ENCODE measurements at regions not wholly inside any gene's neighbourhood (a gene's known extent, or its start where the extent isn't known, plus 50 kb on each side); places are given as distances from the start of the nearest gene placed in this dataset.
"Not testable (repeated sequence)": the region's sequence is repeated elsewhere in the genome, so short reads cannot be mapped to it uniquely, and the experiment has no call there.

GRCh38 chr11:112534208-112534607 lies 273.5 kb upstream of the PLET1 start:
- H3K27me3 ChIP-seq (ENCODE audit: control insufficient read depth, insufficient read depth, low read length), result no peaks in the 10 kb centered on the region
- DNase-seq (ENCODE audit: low read depth), result no peak
- H3K4me3 ChIP-seq (ENCODE audit: low read depth, low read length), result no peak overlapping the region
- FAIRE-seq, result no peak
- no peaks in the 10 kb centered on the region for H3K36me3 ChIP-seq (ENCODE audit: control insufficient read depth, insufficient read depth, low read length)
- no peak for TF ChIP-seq CTCF (IDR thresholded peaks at IDR 0.05; ENCODE audit: insufficient read depth, low read length, severe bottlenecking)

GRCh38 chr11:112537026-112537425 lies 276.4 kb upstream of the PLET1 start:
- Histone ChIP-seq H3K27me3 (ENCODE audit: control insufficient read depth, insufficient read depth, low read length) (no peaks in the 10 kb centered on the region), H3K4me3 (ENCODE audit: low read depth, low read length) (no peak overlapping the region), H3K36me3 (ENCODE audit: control insufficient read depth, insufficient read depth, low read length) (no peaks in the 10 kb centered on the region)
- DNase-seq (ENCODE audit: low read depth) (no peak), FAIRE-seq (no peak)
- TF ChIP-seq CTCF (IDR thresholded peaks at IDR 0.05; ENCODE audit: insufficient read depth, low read length, severe bottlenecking), result no peak

- Histone ChIP-seq H3K27me3 (ENCODE audit: control insufficient read depth, insufficient read depth, low read length) (no peaks in the 10 kb centered on the region), H3K4me3 (ENCODE audit: low read depth, low read length) (no peak overlapping the region), H3K36me3 (ENCODE audit: control insufficient read depth, insufficient read depth, low read length) (no peaks in the 10 kb centered on the region)
- DNase-seq (ENCODE audit: low read depth) (peak; percentile 96), FAIRE-seq (peak; percentile 87)
- TF ChIP-seq CTCF (IDR thresholded peaks at IDR 0.05; ENCODE audit: insufficient read depth, low read length, severe bottlenecking), result no peak
These were observed 277.2 kb upstream of the PLET1 start for GRCh38 chr11:112537846-112538330.

DNA sequence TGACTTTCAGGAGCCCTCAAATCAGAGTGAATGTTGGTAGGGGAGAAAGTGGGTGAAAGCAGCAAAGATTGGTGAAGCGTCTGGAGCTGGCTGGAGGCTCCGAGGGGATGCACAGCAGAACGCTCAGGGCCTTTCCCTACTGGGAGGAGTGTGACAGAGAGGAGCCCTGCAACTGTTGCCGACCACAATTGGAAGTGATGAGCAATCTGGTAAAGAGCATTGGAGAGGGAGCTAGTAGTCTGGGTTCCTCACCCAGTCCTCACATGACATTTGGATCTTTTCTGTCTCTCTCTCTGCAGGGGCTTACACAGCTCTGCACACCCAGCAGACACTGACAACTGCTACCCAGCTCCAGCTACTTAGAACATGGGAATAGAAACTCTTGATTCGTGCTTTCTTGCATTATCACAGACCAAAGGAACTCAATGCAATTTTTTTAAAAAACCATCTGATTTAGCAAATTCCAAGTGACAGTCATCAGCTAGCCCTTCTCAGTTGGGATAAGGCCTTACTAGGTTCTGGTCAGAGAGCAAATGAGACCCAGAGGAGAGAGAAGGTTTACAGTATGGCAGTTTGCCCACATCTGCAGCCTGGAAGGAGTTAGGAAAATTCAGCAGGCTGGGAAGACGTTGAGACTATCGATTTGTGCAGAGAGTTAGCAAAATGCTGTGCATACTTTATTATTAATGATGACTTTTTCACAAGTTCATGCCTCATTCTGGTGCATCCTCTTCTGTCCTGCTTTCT lies 278.0 kb upstream of the PLET1 start:
- Histone ChIP-seq H3K4me3 (ENCODE audit: low read depth, low read length) (no peak overlapping the region), H3K27me3 (ENCODE audit: control insufficient read depth, insufficient read depth, low read length) (no peaks in the 10 kb centered on the region), H3K36me3 (ENCODE audit: control insufficient read depth, insufficient read depth, low read length) (no peaks in the 10 kb centered on the region)
- peak; percentile 96 for FAIRE-seq
- no peak for DNase-seq (ENCODE audit: low read depth)
- no peak for TF ChIP-seq CTCF (IDR thresholded peaks at IDR 0.05; ENCODE audit: insufficient read depth, low read length, severe bottlenecking)

DNA sequence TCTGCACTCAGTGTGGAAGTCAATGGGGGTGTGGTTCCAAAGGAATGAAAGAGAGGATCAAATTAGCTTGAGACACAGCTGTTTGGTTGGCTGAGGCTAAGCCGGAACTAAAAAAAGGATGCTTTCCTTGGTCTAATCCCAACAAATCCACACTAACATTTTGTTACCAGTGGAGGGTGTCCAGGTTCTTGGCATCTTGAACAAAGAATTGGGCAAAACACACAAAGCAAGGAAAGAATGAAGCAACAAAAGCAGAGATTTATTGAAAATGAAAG lies 278.6 kb upstream of the PLET1 start:
- not testable (repeated sequence) for FAIRE-seq; H3K27me3 ChIP-seq (ENCODE audit: control insufficient read depth, insufficient read depth, low read length); H3K4me3 ChIP-seq (ENCODE audit: low read depth, low read length); H3K36me3 ChIP-seq (ENCODE audit: control insufficient read depth, insufficient read depth, low read length); DNase-seq (ENCODE audit: low read depth)

- no peak for TF ChIP-seq CTCF (IDR thresholded peaks at IDR 0.05; ENCODE audit: insufficient read depth, low read length, severe bottlenecking)
- H3K36me3 ChIP-seq (ENCODE audit: control insufficient read depth, insufficient read depth, low read length), result no peaks in the 10 kb centered on the region
- H3K27me3 ChIP-seq (ENCODE audit: control insufficient read depth, insufficient read depth, low read length), result no peaks in the 10 kb centered on the region
- DNase-seq (ENCODE audit: low read depth) (no peak), FAIRE-seq (no peak)
- H3K4me3 ChIP-seq (ENCODE audit: low read depth, low read length), result no peak overlapping the region
These were observed 279.1 kb upstream of the PLET1 start for GRCh38 chr11:112539741-112540140.

Measured in bronchial epithelial cell (primary cell).